ENCODE measurements at regions not wholly inside any gene's neighbourhood (a gene's known extent, or its start where the extent isn't known, plus 50 kb on each side); places are given as distances from the start of the nearest gene placed in this dataset.

- H3K27me3 ChIP-seq (ENCODE audit: control insufficient read depth in 2 of 2, insufficient read depth in 2 of 2, low read length in 2 of 2): no peaks in the 10 kb centered on the region
- H3K4me1 Mint-ChIP-seq: peaks cover 0 to 4% (median 0%) of the 10 kb centered on the region in 7 donors
- H3K27ac Mint-ChIP-seq: no peak overlapping the region
- no peak overlapping the region for H3K4me3 ChIP-seq (ENCODE audit: low read length)
- no peak for ATAC-seq
- peaks cover 0 to 9% (median 0%) of the 10 kb centered on the region in 11 donors for H3K9me3 Mint-ChIP-seq
- H3K27me3 Mint-ChIP-seq: no peaks in the 10 kb centered on the region
- DNase-seq: no peak
- ChIA-PET POLR2A (no interaction called here), CTCF (interaction anchor here (0.6 kb wide), 1 partner anchor 130 kb away, joined by 3 read pairs; no protein-coding TSS in a partner anchor)
- no peak overlapping the region for H3K27ac ChIP-seq (ENCODE audit: low read depth, low read length)
- H3K36me3 Mint-ChIP-seq: peaks cover 0 to 5% (median 0%) of the 10 kb centered on the region in 5 donors
- no peak overlapping the region for H3K4me3 Mint-ChIP-seq
- H3K4me1 ChIP-seq (ENCODE audit: control insufficient read depth in 2 of 2, insufficient read depth in 2 of 2, low read length in 2 of 2): no peaks in the 10 kb centered on the region
- H3K36me3 ChIP-seq (ENCODE audit: control insufficient read depth in 2 of 3, insufficient read depth in 3 of 3, low read length in 3 of 3): no peaks in the 10 kb centered on the region
- intact Hi-C loops (cut with micrococcal nuclease): no loop called here
- no peaks in the 10 kb centered on the region for H3K9me3 ChIP-seq (ENCODE audit: control insufficient read depth in 2 of 3, low read length in 3 of 3)
Observed at GRCh38 chr12:75863533-75863932, 168.0 kb downstream of the PHLDA1 start.

GRCh38 chr12:75862692-75863471, 168.7 kb downstream of the PHLDA1 start:
- Histone ChIP-seq H3K27me3 (ENCODE audit: control insufficient read depth in 2 of 2, insufficient read depth in 2 of 2, low read length in 2 of 2) (no peaks in the 10 kb centered on the region), H3K9me3 (ENCODE audit: control insufficient read depth in 2 of 3, low read length in 3 of 3) (no peaks in the 10 kb centered on the region), H3K36me3 (ENCODE audit: control insufficient read depth in 2 of 3, insufficient read depth in 3 of 3, low read length in 3 of 3) (no peaks in the 10 kb centered on the region), H3K4me3 (ENCODE audit: low read length) (no peak overlapping the region), H3K27ac (ENCODE audit: low read depth, low read length) (no peak overlapping the region), H3K4me1 (ENCODE audit: control insufficient read depth in 2 of 2, insufficient read depth in 2 of 2, low read length in 2 of 2) (no peaks in the 10 kb centered on the region)
- POLR2A ChIA-PET: no interaction called here
- Mint-ChIP-seq H3K27ac (no peak overlapping the region), H3K4me3 (no peak overlapping the region), H3K4me1 (peaks cover 0 to 4% (median 0%) of the 10 kb centered on the region in 7 donors), H3K27me3 (no peaks in the 10 kb centered on the region), H3K36me3 (peaks cover 0 to 5% (median 0%) of the 10 kb centered on the region in 5 donors), H3K9me3 (peaks cover 0 to 9% (median 0%) of the 10 kb centered on the region in 11 donors)
- DNase-seq (no peak), ATAC-seq (no peak)
- CTCF ChIA-PET: interaction anchor here (0.6 kb wide), 1 partner anchor 131 kb away, joined by 3 read pairs; no protein-coding TSS in a partner anchor
- intact Hi-C loops (cut with micrococcal nuclease): no loop called here

- ChIA-PET POLR2A (interaction anchor here (0.5 kb wide), 1 partner anchor 35 kb away, joined by 3 read pairs; no protein-coding TSS in a partner anchor), CTCF (no interaction called here)
- Histone ChIP-seq H3K27ac (ENCODE audit: low read depth, low read length) (no peak overlapping the region), H3K9me3 (ENCODE audit: control insufficient read depth in 2 of 3, low read length in 3 of 3) (no peaks in the 10 kb centered on the region), H3K36me3 (ENCODE audit: control insufficient read depth in 2 of 3, insufficient read depth in 3 of 3, low read length in 3 of 3) (no peaks in the 10 kb centered on the region), H3K4me3 (ENCODE audit: low read length) (no peak overlapping the region), H3K27me3 (ENCODE audit: control insufficient read depth in 2 of 2, insufficient read depth in 2 of 2, low read length in 2 of 2) (no peaks in the 10 kb centered on the region), H3K4me1 (ENCODE audit: control insufficient read depth in 2 of 2, insufficient read depth in 2 of 2, low read length in 2 of 2) (no peaks in the 10 kb centered on the region)
- Mint-ChIP-seq H3K27me3 (peaks cover 0 to 6% (median 0%) of the 10 kb centered on the region in 5 donors), H3K9me3 (peaks cover 0 to 2% (median 0%) of the 10 kb centered on the region in 11 donors), H3K36me3 (no peaks in the 10 kb centered on the region), H3K27ac (no peak overlapping the region), H3K4me3 (no peak overlapping the region), H3K4me1 (no peaks in the 10 kb centered on the region)
- intact Hi-C loops (cut with micrococcal nuclease): no loop called here
- ATAC-seq: no peak
- DNase-seq: no peak
Observed at GRCh38 chr12:75859868-75860267, 171.7 kb downstream of the PHLDA1 start.

- Mint-ChIP-seq H3K4me1 (no peaks in the 10 kb centered on the region), H3K9me3 (peaks cover 0 to 2% (median 0%) of the 10 kb centered on the region in 11 donors), H3K27ac (no peak overlapping the region), H3K27me3 (peaks cover 0 to 32% (median 10%) of the 10 kb centered on the region in 5 donors), H3K36me3 (no peaks in the 10 kb centered on the region), H3K4me3 (no peak overlapping the region)
- Histone ChIP-seq H3K9me3 (ENCODE audit: control insufficient read depth in 2 of 3, low read length in 3 of 3) (no peaks in the 10 kb centered on the region), H3K4me3 (ENCODE audit: low read length) (no peak overlapping the region), H3K27ac (ENCODE audit: low read depth, low read length) (no peak overlapping the region), H3K36me3 (ENCODE audit: control insufficient read depth in 2 of 3, insufficient read depth in 3 of 3, low read length in 3 of 3) (no peaks in the 10 kb centered on the region), H3K27me3 (ENCODE audit: control insufficient read depth in 2 of 2, insufficient read depth in 2 of 2, low read length in 2 of 2) (no peaks in the 10 kb centered on the region), H3K4me1 (ENCODE audit: control insufficient read depth in 2 of 2, insufficient read depth in 2 of 2, low read length in 2 of 2) (no peaks in the 10 kb centered on the region)
- CTCF ChIA-PET: no interaction called here
- ATAC-seq (no peak), DNase-seq (no peak)
- POLR2A ChIA-PET: no interaction called here
- intact Hi-C loops (cut with micrococcal nuclease): no loop called here
Observed at GRCh38 chr12:75856235-75856634, 175.3 kb downstream of the PHLDA1 start.

GRCh38 chr12:75855360-75855759, 176.2 kb downstream of the PHLDA1 start:
- CTCF ChIA-PET: no interaction called here
- Histone ChIP-seq H3K9me3 (ENCODE audit: control insufficient read depth in 2 of 3, low read length in 3 of 3) (no peaks in the 10 kb centered on the region), H3K36me3 (ENCODE audit: control insufficient read depth in 2 of 3, insufficient read depth in 3 of 3, low read length in 3 of 3) (no peaks in the 10 kb centered on the region), H3K4me1 (ENCODE audit: control insufficient read depth in 2 of 2, insufficient read depth in 2 of 2, low read length in 2 of 2) (no peaks in the 10 kb centered on the region), H3K27me3 (ENCODE audit: control insufficient read depth in 2 of 2, insufficient read depth in 2 of 2, low read length in 2 of 2) (no peaks in the 10 kb centered on the region), H3K27ac (ENCODE audit: low read depth, low read length) (no peak overlapping the region), H3K4me3 (ENCODE audit: low read length) (no peak overlapping the region)
- Mint-ChIP-seq H3K36me3 (no peaks in the 10 kb centered on the region), H3K27me3 (peaks cover 0 to 32% (median 10%) of the 10 kb centered on the region in 5 donors), H3K4me3 (no peak overlapping the region), H3K9me3 (peaks cover 0 to 2% (median 0%) of the 10 kb centered on the region in 11 donors), H3K4me1 (no peaks in the 10 kb centered on the region), H3K27ac (no peak overlapping the region)
- ATAC-seq (no peak), DNase-seq (no peak)
- intact Hi-C loops (cut with micrococcal nuclease): no loop called here
- POLR2A ChIA-PET: no interaction called here

GRCh38 chr12:75854681-75855309, 176.8 kb downstream of the PHLDA1 start:
- no peak overlapping the region for H3K4me3 ChIP-seq (ENCODE audit: low read length)
- ATAC-seq (no peak), DNase-seq (no peak)
- ChIA-PET POLR2A (no interaction called here), CTCF (no interaction called here)
- no peaks in the 10 kb centered on the region for H3K36me3 ChIP-seq (ENCODE audit: control insufficient read depth in 2 of 3, insufficient read depth in 3 of 3, low read length in 3 of 3)
- H3K27ac ChIP-seq (ENCODE audit: low read depth, low read length): no peak overlapping the region
- Mint-ChIP-seq H3K27ac (no peak overlapping the region), H3K4me3 (no peak overlapping the region), H3K27me3 (peaks cover 0 to 32% (median 10%) of the 10 kb centered on the region in 5 donors), H3K9me3 (peaks cover 0 to 3% (median 0%) of the 10 kb centered on the region in 11 donors), H3K4me1 (no peaks in the 10 kb centered on the region), H3K36me3 (no peaks in the 10 kb centered on the region)
- H3K9me3 ChIP-seq (ENCODE audit: control insufficient read depth in 2 of 3, low read length in 3 of 3): no peaks in the 10 kb centered on the region
- intact Hi-C loops (cut with micrococcal nuclease): no loop called here
- no peaks in the 10 kb centered on the region for H3K4me1 ChIP-seq (ENCODE audit: control insufficient read depth in 2 of 2, insufficient read depth in 2 of 2, low read length in 2 of 2)
- H3K27me3 ChIP-seq (ENCODE audit: control insufficient read depth in 2 of 2, insufficient read depth in 2 of 2, low read length in 2 of 2): no peaks in the 10 kb centered on the region

All from naive thymus-derived CD4-positive, alpha-beta T cell (primary cell).